ENCODE measurements at regions not wholly inside any gene's neighbourhood (a gene's known extent, or its start where the extent isn't known, plus 50 kb on each side); places are given as distances from the start of the nearest gene placed in this dataset.

- no peak for TF ChIP-seq POU6F1 (CRISPR knock-in tag; IDR thresholded peaks at IDR 0.05; ENCODE audit: borderline replicate concordance, low read depth)
- no peak for TF ChIP-seq BACH2 (CRISPR knock-in tag; IDR thresholded peaks at IDR 0.05; ENCODE audit: borderline replicate concordance)
- no peak for TF ChIP-seq ZNF70 (CRISPR knock-in tag; IDR thresholded peaks at IDR 0.05)
Measured at GRCh38 chr1:187469836-187470235, 641.1 kb downstream of the PLA2G4A start (continued).

GRCh38 chr1:187471555-187471954, 642.8 kb downstream of the PLA2G4A start:
- TF ChIP-seq BACH2 (CRISPR knock-in tag; IDR thresholded peaks at IDR 0.05; ENCODE audit: borderline replicate concordance) (no peak), ZNF70 (CRISPR knock-in tag; IDR thresholded peaks at IDR 0.05) (no peak), TCF4 (CRISPR knock-in tag; IDR thresholded peaks at IDR 0.05; ENCODE audit: borderline replicate concordance) (no peak), ISL1 (CRISPR knock-in tag; IDR thresholded peaks at IDR 0.05) (peak; percentile 99), POU6F1 (CRISPR knock-in tag; IDR thresholded peaks at IDR 0.05; ENCODE audit: borderline replicate concordance, low read depth) (peak; percentile 97), ARNTL (CRISPR knock-in tag; IDR thresholded peaks at IDR 0.05; ENCODE audit: borderline replicate concordance, low read depth) (no peak), ZFP30 (CRISPR knock-in tag; IDR thresholded peaks at IDR 0.05) (no peak), RARB (CRISPR knock-in tag; IDR thresholded peaks at IDR 0.05) (peak; percentile 94), PATZ1 (CRISPR knock-in tag; IDR thresholded peaks at IDR 0.05; ENCODE audit: borderline replicate concordance) (peak; percentile 96), ZC3H10 (CRISPR knock-in tag; IDR thresholded peaks at IDR 0.05) (peak; percentile 99), TOX (CRISPR knock-in tag; IDR thresholded peaks at IDR 0.05; ENCODE audit: borderline replicate concordance) (peak; percentile 98), ESRRG (CRISPR knock-in tag; IDR thresholded peaks at IDR 0.05) (no peak)
- TF ChIP-seq, protein P1, sequence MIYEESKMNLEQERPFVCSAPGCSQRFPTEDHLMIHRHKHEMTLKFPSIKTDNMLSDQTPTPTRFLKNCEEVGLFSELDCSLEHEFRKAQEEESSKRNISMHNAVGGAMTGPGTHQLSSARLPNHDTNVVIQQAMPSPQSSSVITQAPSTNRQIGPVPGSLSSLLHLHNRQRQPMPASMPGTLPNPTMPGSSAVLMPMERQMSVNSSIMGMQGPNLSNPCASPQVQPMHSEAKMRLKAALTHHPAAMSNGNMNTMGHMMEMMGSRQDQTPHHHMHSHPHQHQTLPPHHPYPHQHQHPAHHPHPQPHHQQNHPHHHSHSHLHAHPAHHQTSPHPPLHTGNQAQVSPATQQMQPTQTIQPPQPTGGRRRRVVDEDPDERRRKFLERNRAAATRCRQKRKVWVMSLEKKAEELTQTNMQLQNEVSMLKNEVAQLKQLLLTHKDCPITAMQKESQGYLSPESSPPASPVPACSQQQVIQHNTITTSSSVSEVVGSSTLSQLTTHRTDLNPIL (CRISPR knock-in tag; IDR thresholded peaks at IDR 0.05; ENCODE audit: low read depth) = no peak
- ATAC-seq = peak; percentile 99

DNA sequence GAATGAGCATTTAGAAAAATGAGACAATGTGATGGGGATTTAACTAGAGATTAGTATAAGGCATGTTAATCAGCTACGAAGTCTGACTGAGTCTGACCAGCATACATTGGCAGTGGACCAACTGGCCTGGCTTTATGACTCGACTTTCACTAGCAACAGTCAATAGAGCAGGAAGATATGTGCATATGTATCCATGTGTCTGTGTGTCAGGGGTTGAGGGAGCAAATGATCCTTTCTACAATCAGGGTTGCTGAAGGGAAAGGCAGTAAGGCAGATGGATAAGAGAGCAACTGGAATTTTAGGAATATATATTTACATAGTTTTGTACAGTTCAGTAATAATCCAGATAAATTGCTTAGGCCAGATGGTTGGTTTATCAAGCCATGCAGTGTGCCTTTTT, 645.6 kb downstream of the PLA2G4A start:
- TF ChIP-seq BACH2 (CRISPR knock-in tag; IDR thresholded peaks at IDR 0.05; ENCODE audit: borderline replicate concordance) = no peak
- TF ChIP-seq RARB (CRISPR knock-in tag; IDR thresholded peaks at IDR 0.05) = no peak
- no peak for TF ChIP-seq TSHZ2 (CRISPR knock-in tag; IDR thresholded peaks at IDR 0.05)
- TF ChIP-seq ESRRG (CRISPR knock-in tag; IDR thresholded peaks at IDR 0.05) = no peak
- TF ChIP-seq ISL1 (CRISPR knock-in tag; IDR thresholded peaks at IDR 0.05) = no peak
- no peak for TF ChIP-seq CSDC2 (CRISPR knock-in tag; IDR thresholded peaks at IDR 0.05)
- no peak for TF ChIP-seq ARNTL (CRISPR knock-in tag; IDR thresholded peaks at IDR 0.05; ENCODE audit: borderline replicate concordance, low read depth)
- TF ChIP-seq TCF4 (CRISPR knock-in tag; IDR thresholded peaks at IDR 0.05; ENCODE audit: borderline replicate concordance) = no peak
- TF ChIP-seq ZNF565 (CRISPR knock-in tag; conservative IDR thresholded peaks at IDR 0.05; ENCODE audit: low read depth) = no peak
- TF ChIP-seq PPARA (CRISPR knock-in tag; IDR thresholded peaks at IDR 0.05; ENCODE audit: borderline replicate concordance) = no peak
- no peak for TF ChIP-seq SNAI2 (CRISPR knock-in tag; IDR thresholded peaks at IDR 0.05)
- no peak for TF ChIP-seq PATZ1 (CRISPR knock-in tag; IDR thresholded peaks at IDR 0.05; ENCODE audit: borderline replicate concordance)
- TF ChIP-seq, protein P2, sequence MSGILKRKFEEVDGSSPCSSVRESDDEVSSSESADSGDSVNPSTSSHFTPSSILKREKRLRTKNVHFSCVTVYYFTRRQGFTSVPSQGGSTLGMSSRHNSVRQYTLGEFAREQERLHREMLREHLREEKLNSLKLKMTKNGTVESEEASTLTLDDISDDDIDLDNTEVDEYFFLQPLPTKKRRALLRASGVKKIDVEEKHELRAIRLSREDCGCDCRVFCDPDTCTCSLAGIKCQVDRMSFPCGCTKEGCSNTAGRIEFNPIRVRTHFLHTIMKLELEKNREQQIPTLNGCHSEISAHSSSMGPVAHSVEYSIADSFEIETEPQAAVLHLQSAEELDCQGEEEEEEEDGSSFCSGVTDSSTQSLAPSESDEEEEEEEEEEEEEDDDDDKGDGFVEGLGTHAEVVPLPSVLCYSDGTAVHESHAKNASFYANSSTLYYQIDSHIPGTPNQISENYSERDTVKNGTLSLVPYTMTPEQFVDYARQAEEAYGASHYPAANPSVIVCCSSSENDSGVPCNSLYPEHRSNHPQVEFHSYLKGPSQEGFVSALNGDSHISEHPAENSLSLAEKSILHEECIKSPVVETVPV (CRISPR knock-in tag; IDR thresholded peaks at IDR 0.05) = no peak
- ATAC-seq = peak; percentile 35; the same call in 2 of the 3 replicates

All from SK-N-SH treated with all-trans-retinoic acid at 6 μM for 48 hours (cell line).